HEK293 (cell line): ENCODE measurements at regions not wholly inside any gene's neighbourhood (a gene's known extent, or its start where the extent isn't known, plus 50 kb on each side); places are given as distances from the start of the nearest gene placed in this dataset.

ENCODE experiments used
- CTCF ChIA-PET: fragments of 350-600 bp; formaldehyde crosslinking; extraction: SDS; loops from one replicate; lab custom pipeline; 2021; ENCODE audit warnings: antibody characterized with exemption; lab: Yijun Ruan, JAX
- POLR2A ChIA-PET: fragments of 300-600 bp; formaldehyde crosslinking; extraction: SDS; loops from one replicate; lab custom pipeline; 2020; ENCODE audit warnings: antibody characterized with exemption, inconsistent platforms; lab: Yijun Ruan, JAX
- H3K27ac ChIP-seq: fragments of 200-500 bp; sonication (Bioruptor generic); 2 replicates; pipeline ENCODE4 v1.5.1; 2014; ENCODE audit warnings: low read depth, low read length, control low read depth, inconsistent platforms; ENCODE audit errors: extremely low read depth
- H3K36me3 ChIP-seq, 2 experiments: fragments of 200-500 bp in 1 of 2; sonication (Bioruptor generic) in 1 of 2; 1 replicate in 1 of 2; 2 replicates in 1 of 2; pipeline ENCODE4 v1.5.1; 2014 to 2017; ENCODE audit warnings: inconsistent platforms in 2 of 2, low read length in 2 of 2; ENCODE audit not compliant: control insufficient read depth in 2 of 2, insufficient read depth in 1 of 2
- H3K4me1 ChIP-seq: fragments of 200-500 bp; sonication (Bioruptor generic); 2 replicates; pipeline ENCODE4 v1.5.1; 2014; ENCODE audit warnings: mild to moderate bottlenecking, low read length, inconsistent platforms; ENCODE audit not compliant: control insufficient read depth, insufficient read depth
- H3K4me3 ChIP-seq: 2 replicates; pipeline ENCODE4 v1.5.1; 2011; ENCODE audit warnings: low read depth, mild to moderate bottlenecking, control low read depth, low read length, moderate library complexity
- H3K9me3 ChIP-seq: fragments of 200-500 bp; sonication (Bioruptor generic); 2 replicates; pipeline ENCODE4 v1.5.1; 2014; ENCODE audit warnings: low read depth, low read length, inconsistent platforms; ENCODE audit not compliant: control insufficient read depth, insufficient read depth
- GFI1B ChIP-seq: fragments of 450-650 bp; formaldehyde crosslinking; IDR thresholded peaks from 2 replicates; pipeline ENCODE4 v1.5.1; 2016; ENCODE audit warnings: missing biosample characterization, missing genetic modification characterization
- GLIS1 ChIP-seq: fragments of 450-650 bp; formaldehyde crosslinking; IDR thresholded peaks from 2 replicates; pipeline ENCODE4 v1.5.1; 2016; ENCODE audit warnings: missing biosample characterization, missing genetic modification characterization
- SALL2 ChIP-seq: fragments of 450-650 bp; formaldehyde crosslinking; IDR thresholded peaks from 2 replicates; pipeline ENCODE4 v1.5.0; 2017; ENCODE audit warnings: missing biosample characterization, mild to moderate bottlenecking, missing genetic modification characterization, borderline replicate concordance
- ZBTB48 ChIP-seq: fragments of 450-650 bp; formaldehyde crosslinking; IDR thresholded peaks from 2 replicates; pipeline ENCODE4 v1.5.1; 2016; ENCODE audit warnings: missing biosample characterization, missing genetic modification characterization
- ZNF138 ChIP-seq: fragments of 450-650 bp; formaldehyde crosslinking; IDR thresholded peaks from 2 replicates; pipeline ENCODE4 v1.5.1; 2016; ENCODE audit warnings: missing biosample characterization, missing genetic modification characterization, borderline replicate concordance
- ZNF248 ChIP-seq: fragments of 450-650 bp; formaldehyde crosslinking; IDR thresholded peaks from 2 replicates; pipeline ENCODE4 v1.5.1; 2017; ENCODE audit warnings: missing biosample characterization, missing genetic modification characterization
- ZNF302 ChIP-seq: fragments of 450-650 bp; formaldehyde crosslinking; IDR thresholded peaks from 2 replicates; pipeline ENCODE4 v1.5.1; 2016; ENCODE audit warnings: missing biosample characterization, missing genetic modification characterization, low read depth
- ZNF335 ChIP-seq: fragments of 450-650 bp; formaldehyde crosslinking; conservative IDR thresholded peaks from 2 replicates; pipeline ENCODE4 v1.5.1; 2016; ENCODE audit warnings: missing biosample characterization, missing genetic modification characterization
- ZNF404 ChIP-seq: fragments of 450-650 bp; formaldehyde crosslinking; IDR thresholded peaks from 2 replicates; pipeline ENCODE4 v1.5.1; 2017; ENCODE audit warnings: missing biosample characterization, missing genetic modification characterization
- ZNF555 ChIP-seq: fragments of 450-650 bp; formaldehyde crosslinking; conservative IDR thresholded peaks from 2 replicates; pipeline ENCODE4 v1.5.1; 2017; ENCODE audit warnings: missing biosample characterization, mild to moderate bottlenecking, missing genetic modification characterization, inconsistent platforms
- ZNF600 ChIP-seq: fragments of 450-650 bp; formaldehyde crosslinking; IDR thresholded peaks from 2 replicates; pipeline ENCODE4 v1.5.1; 2016; ENCODE audit warnings: missing biosample characterization, missing genetic modification characterization
- ZNF660 ChIP-seq: fragments of 450-650 bp; IDR thresholded peaks from 2 replicates; pipeline ENCODE4 v1.5.1; 2018; ENCODE audit warnings: missing biosample characterization, mild to moderate bottlenecking, missing genetic modification characterization
- TF ChIP-seq, protein P1 (sequence below): fragments of 450-650 bp; formaldehyde crosslinking; conservative IDR thresholded peaks from 2 replicates; pipeline ENCODE4 v1.5.1; 2016; ENCODE audit warnings: low read depth, missing biosample characterization, missing genetic modification characterization
- TF ChIP-seq, protein P2 (sequence below): fragments of 450-650 bp; formaldehyde crosslinking; conservative IDR thresholded peaks from 2 replicates; pipeline ENCODE4 v1.5.1; 2016; ENCODE audit warnings: low read depth, missing biosample characterization, missing genetic modification characterization
- TF ChIP-seq, protein P3 (sequence below): fragments of 450-650 bp; formaldehyde crosslinking; IDR thresholded peaks from 2 replicates; pipeline ENCODE4 v1.5.0; 2017; ENCODE audit warnings: missing biosample characterization, missing genetic modification characterization, borderline replicate concordance
- TF ChIP-seq, protein P4 (sequence below): fragments of 450-650 bp; formaldehyde crosslinking; optimal IDR thresholded peaks from 2 replicates; pipeline ENCODE3; 2016; ENCODE audit warnings: missing biosample characterization, mild to moderate bottlenecking, missing genetic modification characterization
- TF ChIP-seq, protein P5 (sequence below): fragments of 450-650 bp; formaldehyde crosslinking; IDR thresholded peaks from 2 replicates; pipeline ENCODE4 v1.5.1; 2016; ENCODE audit warnings: missing biosample characterization, missing genetic modification characterization
- TF ChIP-seq, protein P6 (sequence below): fragments of 450-650 bp; formaldehyde crosslinking; IDR thresholded peaks from 2 replicates; pipeline ENCODE4 v1.5.1; 2016; ENCODE audit warnings: missing biosample characterization, missing genetic modification characterization

DNA sequence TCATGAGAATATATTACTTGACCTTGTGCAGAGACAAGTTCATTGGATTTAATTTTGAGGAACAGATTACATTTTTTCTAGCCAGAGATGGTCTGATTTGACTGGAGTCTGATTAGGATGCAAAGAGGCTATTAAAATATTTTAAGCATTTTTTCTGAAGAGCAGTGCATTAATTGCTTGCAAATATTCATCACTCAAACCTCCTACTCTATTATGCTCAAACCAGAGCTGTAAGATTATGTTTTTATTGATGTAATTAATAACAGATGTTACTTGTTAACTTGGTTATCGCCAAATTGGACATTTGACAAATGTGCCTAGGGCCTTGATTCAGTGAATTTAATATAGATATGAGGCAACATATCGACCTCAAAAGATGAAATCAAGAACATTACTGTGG lies 160.9 kb upstream of the SLC13A1 start:
- ChIA-PET CTCF (interaction anchor here (0.6 to 1.2 kb wide), 3 partner anchors 9 to 321 kb away, joined by 3 read pairs; no protein-coding TSS in a partner anchor), POLR2A (no interaction called here)
- Histone ChIP-seq H3K4me3 (no peak overlapping the region), H3K27ac (no peak overlapping the region), H3K36me3 (no peaks in the 10 kb centered on the region), H3K4me1 (no peaks in the 10 kb centered on the region)
- no peak for TF ChIP-seq ZNF600
- TF ChIP-seq, protein P1, sequence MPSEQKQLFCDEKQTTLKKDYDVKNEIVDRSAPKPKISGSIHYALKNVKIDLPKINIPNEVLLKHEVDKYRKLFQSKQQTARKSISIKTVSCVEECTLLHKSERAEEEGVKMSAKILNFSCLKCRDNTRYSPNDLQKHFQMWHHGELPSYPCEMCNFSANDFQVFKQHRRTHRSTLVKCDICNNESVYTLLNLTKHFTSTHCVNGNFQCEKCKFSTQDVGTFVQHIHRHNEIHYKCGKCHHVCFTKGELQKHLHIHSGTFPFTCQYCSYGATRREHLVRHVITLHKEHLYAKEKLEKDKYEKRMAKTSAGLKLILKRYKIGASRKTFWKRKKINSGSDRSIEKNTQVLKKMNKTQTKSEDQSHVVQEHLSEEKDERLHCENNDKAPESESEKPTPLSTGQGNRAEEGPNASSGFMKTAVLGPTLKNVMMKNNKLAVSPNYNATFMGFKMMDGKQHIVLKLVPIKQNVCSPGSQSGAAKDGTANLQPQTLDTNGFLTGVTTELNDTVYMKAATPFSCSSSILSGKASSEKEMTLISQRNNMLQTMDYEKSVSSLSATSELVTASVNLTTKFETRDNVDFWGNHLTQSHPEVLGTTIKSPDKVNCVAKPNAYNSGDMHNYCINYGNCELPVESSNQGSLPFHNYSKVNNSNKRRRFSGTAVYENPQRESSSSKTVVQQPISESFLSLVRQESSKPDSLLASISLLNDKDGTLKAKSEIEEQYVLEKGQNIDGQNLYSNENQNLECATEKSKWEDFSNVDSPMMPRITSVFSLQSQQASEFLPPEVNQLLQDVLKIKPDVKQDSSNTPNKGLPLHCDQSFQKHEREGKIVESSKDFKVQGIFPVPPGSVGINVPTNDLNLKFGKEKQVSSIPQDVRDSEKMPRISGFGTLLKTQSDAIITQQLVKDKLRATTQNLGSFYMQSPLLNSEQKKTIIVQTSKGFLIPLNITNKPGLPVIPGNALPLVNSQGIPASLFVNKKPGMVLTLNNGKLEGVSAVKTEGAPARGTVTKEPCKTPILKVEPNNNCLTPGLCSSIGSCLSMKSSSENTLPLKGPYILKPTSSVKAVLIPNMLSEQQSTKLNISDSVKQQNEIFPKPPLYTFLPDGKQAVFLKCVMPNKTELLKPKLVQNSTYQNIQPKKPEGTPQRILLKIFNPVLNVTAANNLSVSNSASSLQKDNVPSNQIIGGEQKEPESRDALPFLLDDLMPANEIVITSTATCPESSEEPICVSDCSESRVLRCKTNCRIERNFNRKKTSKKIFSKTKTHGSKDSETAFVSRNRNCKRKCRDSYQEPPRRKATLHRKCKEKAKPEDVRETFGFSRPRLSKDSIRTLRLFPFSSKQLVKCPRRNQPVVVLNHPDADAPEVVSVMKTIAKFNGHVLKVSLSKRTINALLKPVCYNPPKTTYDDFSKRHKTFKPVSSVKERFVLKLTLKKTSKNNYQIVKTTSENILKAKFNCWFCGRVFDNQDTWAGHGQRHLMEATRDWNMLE (tag by site-specific recombination), result no peak
- TF ChIP-seq, protein P2, sequence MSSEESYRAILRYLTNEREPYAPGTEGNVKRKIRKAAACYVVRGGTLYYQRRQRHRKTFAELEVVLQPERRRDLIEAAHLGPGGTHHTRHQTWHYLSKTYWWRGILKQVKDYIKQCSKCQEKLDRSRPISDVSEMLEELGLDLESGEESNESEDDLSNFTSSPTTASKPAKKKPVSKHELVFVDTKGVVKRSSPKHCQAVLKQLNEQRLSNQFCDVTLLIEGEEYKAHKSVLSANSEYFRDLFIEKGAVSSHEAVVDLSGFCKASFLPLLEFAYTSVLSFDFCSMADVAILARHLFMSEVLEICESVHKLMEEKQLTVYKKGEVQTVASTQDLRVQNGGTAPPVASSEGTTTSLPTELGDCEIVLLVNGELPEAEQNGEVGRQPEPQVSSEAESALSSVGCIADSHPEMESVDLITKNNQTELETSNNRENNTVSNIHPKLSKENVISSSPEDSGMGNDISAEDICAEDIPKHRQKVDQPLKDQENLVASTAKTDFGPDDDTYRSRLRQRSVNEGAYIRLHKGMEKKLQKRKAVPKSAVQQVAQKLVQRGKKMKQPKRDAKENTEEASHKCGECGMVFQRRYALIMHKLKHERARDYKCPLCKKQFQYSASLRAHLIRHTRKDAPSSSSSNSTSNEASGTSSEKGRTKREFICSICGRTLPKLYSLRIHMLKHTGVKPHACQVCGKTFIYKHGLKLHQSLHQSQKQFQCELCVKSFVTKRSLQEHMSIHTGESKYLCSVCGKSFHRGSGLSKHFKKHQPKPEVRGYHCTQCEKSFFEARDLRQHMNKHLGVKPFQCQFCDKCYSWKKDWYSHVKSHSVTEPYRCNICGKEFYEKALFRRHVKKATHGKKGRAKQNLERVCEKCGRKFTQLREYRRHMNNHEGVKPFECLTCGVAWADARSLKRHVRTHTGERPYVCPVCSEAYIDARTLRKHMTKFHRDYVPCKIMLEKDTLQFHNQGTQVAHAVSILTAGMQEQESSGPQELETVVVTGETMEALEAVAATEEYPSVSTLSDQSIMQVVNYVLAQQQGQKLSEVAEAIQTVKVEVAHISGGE, result no peak
- TF ChIP-seq ZNF555 (tag by site-specific recombination), result no peak
- no peak for TF ChIP-seq ZNF335 (tag by site-specific recombination)
- TF ChIP-seq GLIS1 (tag by site-specific recombination), result no peak
- TF ChIP-seq, protein P3, sequence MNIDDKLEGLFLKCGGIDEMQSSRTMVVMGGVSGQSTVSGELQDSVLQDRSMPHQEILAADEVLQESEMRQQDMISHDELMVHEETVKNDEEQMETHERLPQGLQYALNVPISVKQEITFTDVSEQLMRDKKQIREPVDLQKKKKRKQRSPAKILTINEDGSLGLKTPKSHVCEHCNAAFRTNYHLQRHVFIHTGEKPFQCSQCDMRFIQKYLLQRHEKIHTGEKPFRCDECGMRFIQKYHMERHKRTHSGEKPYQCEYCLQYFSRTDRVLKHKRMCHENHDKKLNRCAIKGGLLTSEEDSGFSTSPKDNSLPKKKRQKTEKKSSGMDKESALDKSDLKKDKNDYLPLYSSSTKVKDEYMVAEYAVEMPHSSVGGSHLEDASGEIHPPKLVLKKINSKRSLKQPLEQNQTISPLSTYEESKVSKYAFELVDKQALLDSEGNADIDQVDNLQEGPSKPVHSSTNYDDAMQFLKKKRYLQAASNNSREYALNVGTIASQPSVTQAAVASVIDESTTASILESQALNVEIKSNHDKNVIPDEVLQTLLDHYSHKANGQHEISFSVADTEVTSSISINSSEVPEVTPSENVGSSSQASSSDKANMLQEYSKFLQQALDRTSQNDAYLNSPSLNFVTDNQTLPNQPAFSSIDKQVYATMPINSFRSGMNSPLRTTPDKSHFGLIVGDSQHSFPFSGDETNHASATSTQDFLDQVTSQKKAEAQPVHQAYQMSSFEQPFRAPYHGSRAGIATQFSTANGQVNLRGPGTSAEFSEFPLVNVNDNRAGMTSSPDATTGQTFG (tag by site-specific recombination), result no peak
- no peak for TF ChIP-seq ZNF138 (tag by site-specific recombination)
- no peak for TF ChIP-seq ZNF302 (tag by site-specific recombination)
- no peak for TF ChIP-seq SALL2
- no peak for TF ChIP-seq GFI1B (tag by site-specific recombination)
- TF ChIP-seq ZBTB48 (tag by site-specific recombination), result no peak
- TF ChIP-seq, protein P4, sequence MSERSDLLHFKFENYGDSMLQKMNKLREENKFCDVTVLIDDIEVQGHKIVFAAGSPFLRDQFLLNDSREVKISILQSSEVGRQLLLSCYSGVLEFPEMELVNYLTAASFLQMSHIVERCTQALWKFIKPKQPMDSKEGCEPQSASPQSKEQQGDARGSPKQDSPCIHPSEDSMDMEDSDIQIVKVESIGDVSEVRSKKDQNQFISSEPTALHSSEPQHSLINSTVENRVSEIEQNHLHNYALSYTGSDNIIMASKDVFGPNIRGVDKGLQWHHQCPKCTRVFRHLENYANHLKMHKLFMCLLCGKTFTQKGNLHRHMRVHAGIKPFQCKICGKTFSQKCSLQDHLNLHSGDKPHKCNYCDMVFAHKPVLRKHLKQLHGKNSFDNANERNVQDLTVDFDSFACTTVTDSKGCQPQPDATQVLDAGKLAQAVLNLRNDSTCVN, result no peak
- TF ChIP-seq, protein P5, sequence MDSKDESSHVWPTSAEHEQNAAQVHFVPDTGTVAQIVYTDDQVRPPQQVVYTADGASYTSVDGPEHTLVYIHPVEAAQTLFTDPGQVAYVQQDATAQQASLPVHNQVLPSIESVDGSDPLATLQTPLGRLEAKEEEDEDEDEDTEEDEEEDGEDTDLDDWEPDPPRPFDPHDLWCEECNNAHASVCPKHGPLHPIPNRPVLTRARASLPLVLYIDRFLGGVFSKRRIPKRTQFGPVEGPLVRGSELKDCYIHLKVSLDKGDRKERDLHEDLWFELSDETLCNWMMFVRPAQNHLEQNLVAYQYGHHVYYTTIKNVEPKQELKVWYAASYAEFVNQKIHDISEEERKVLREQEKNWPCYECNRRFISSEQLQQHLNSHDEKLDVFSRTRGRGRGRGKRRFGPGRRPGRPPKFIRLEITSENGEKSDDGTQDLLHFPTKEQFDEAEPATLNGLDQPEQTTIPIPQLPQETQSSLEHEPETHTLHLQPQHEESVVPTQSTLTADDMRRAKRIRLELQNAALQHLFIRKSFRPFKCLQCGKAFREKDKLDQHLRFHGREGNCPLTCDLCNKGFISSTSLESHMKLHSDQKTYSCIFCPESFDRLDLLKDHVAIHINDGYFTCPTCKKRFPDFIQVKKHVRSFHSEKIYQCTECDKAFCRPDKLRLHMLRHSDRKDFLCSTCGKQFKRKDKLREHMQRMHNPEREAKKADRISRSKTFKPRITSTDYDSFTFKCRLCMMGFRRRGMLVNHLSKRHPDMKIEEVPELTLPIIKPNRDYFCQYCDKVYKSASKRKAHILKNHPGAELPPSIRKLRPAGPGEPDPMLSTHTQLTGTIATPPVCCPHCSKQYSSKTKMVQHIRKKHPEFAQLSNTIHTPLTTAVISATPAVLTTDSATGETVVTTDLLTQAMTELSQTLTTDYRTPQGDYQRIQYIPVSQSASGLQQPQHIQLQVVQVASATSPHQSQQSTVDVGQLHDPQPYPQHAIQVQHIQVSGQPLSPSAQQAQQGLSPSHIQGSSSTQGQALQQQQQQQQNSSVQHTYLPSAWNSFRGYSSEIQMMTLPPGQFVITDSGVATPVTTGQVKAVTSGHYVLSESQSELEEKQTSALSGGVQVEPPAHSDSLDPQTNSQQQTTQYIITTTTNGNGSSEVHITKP (tag by site-specific recombination), result no peak
- TF ChIP-seq, protein P6, sequence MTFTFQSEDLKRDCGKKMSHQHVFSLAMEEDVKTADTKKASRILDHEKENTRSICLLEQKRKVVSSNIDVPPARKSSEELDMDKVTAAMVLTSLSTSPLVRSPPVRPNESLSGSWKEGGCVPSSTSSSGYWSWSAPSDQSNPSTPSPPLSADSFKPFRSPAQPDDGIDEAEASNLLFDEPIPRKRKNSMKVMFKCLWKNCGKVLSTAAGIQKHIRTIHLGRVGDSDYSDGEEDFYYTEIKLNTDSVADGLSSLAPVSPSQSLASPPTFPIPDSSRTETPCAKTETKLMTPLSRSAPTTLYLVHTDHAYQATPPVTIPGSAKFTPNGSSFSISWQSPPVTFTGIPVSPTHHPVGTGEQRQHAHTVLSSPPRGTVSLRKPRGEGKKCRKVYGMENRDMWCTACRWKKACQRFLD (tag by site-specific recombination), result no peak
- TF ChIP-seq ZNF660, result no peak
- no peak for TF ChIP-seq ZNF248
- no peak for TF ChIP-seq ZNF404 (tag by site-specific recombination)
- TF ChIP-seq, all 188 proteins: peak for 0
- no peaks in the 10 kb centered on the region for H3K9me3 ChIP-seq
